GM11168 (cell line): ENCODE measurements at regions not wholly inside any gene's neighbourhood (a gene's known extent, or its start where the extent isn't known, plus 50 kb on each side); places are given as distances from the start of the nearest gene placed in this dataset.

Experiments
- in situ Hi-C: fragments of 300-500 bp; cut with MboI; formaldehyde crosslinking; loops from one replicate; pipeline ENCODE4 v1.12.0; 2022; ENCODE audit warnings: low sequenced_read_pairs; ENCODE audit not compliant: unreplicated experiment

DNA sequence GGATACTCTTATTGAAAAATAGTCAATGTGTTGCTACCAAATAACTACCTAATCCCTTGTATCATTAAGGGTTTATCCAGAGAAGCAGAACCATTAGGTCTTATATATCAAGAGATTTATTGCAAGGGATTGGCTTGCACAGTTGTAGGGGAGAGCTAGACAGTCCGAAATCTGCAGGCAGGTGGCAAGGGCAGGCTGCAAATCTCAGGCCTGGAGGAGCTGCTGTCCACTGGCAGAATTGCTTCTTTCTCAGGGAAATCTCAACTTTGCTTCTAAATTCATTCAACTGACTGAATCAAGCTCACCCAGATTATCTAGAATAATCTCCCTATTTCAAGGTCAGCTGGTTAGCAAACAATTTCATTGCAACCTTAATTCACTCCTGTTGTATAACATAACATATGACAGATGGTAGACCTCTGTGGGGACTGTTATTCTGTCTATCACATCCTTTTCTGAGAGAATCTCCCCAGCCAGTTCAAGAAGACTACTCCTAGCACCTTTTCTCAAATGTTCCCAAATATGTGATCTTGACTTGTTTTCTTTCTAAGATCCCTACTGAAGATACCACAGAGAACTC is 194.2 kb downstream of the NHLRC3 start:
- in situ Hi-C loops: no loop called here

DNA sequence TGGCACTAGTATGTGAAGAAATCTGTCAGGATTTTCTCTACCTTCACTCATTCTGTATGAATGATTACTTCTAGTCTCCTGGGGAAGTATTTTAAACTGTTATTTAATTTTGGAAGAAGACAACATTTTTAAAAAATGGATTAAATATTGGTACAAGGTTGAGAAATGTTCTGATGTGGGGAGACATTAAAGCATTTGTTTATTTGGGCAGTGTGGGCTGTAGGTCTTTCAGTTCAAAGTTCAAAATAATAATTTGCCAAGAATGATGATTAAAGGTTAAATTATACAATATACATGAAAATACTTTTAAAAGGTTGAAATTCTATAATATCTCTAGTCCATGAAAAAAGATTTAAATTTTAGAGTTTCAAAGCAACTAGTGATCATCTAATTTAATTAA is 194.7 kb downstream of the NHLRC3 start:
- in situ Hi-C loops: no loop called here

DNA sequence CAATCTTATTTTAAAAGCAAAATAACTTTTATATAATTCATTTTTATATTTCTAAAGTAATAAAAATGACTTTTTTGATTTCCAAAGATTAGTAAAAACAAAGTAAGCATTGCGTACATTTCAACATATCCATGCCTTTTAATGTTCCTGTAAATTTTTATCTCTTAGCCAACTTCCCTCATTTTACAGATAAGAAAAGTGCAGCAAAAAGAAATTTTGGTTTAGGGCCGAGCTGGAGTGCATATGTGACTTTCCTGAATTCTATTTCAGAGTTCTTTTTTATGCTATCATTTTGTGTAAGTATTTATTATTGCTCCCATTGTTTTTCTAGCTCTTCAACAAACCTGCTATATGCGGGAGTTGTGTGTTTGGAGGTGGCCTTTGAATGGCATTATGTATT is 195.3 kb downstream of the NHLRC3 start:
- in situ Hi-C loops: no loop called here

DNA sequence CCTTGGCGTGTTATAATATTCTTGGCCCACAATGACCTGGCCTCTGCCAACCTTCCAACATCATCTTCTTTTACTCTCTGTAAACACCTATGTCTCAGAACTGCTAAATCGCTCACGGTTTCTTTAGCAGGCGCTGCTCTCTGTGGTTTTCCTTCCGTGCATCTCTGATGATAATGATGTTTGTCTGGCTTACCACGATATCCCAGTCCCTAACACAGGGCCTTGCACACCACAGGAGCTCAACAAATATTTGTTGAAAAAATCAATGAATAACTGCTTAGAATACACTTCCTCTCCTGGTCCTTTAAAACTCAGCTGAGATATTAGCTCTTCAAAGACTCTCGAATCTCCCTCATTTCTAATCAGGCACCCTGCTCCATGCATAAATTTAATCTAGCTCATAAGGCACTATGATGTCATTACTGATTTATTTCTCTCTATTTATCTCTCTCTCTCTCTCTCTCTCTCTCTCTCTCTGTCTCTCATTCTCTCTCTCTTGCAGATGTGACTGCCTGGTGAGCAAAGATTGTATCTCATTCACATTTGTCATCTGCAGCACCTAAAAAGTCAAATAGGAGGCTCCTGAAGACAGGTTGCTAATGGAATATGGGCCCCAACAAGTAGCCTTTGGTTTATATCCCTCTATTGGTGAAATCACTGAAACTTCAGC is 206.4 kb downstream of the NHLRC3 start:
- in situ Hi-C loops: no loop called here

DNA sequence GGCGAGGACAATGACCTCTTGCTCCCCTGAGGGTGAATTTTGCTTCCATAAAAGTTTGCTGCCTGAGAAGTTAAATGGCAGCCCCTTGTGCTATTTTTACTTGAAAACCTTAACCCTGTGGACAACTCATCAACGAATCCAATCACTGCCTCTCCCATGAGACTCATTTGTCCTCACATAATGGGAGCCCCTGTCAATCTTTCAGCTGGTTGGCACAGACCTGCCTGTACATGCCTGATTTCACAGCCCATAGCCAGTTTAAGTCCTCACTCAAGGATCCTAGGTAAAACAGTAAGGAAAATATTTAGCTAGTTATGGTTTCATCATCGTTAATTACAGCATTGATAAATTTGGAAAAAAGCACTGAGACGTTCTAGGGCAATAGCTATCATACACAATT is 207.4 kb downstream of the NHLRC3 start:
- in situ Hi-C loops: no loop called here

DNA sequence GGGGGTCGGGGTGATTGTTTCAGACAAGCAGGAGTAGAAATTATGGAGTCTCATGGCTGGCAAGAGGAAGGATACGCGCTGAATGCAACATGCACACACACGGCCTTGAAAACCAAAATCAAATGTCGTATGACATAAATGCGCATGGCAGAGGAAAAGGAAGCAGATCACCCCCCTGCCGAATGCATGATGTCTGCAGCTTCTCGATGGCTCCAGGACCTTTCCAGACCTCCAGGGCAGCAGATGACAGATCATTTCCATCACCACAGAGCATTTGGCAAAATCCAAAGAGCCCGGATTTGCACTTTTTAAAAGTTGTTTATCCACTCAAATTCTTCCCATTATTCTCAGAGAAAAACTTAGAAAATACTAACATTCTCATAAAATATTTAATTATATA is 211.7 kb downstream of the NHLRC3 start:
- in situ Hi-C loops: no loop called here

DNA sequence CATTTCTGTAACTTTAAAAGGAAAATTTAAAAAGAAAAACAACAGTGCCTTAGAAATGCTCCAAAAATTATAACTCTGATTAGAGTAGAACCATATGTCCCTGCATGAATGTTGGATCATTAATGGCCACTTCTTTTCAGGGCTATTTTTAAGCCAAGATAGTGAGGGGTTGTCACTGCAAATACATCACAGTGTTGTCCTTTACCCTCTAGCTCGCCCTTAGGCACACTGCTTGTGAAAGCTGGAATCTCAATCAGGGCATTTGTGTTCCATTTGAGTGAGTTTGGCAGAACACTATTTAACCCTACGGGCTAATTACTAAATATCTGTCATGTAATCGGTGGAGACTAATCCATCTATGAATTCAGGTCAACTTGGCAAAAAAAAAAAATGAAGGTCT is 212.2 kb downstream of the NHLRC3 start:
- in situ Hi-C loops: no loop called here

DNA sequence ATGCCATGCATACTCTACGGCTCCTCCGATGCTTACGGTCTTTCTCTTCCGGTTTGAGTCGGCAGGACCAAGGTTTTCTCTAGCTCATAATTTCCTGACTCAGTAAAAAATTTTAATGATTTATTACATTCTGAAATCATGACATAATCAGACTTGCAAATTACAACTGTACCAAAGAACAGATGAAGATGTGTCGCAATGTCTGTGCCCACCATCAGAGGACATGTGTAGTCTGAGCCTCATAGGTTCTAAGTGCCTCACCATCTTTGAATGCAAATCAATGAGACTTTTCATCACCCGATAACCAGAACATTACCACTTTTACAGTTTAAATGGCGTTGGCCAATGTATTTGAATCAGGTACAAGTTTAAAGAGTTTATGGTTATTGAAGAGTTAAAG is 213.1 kb downstream of the NHLRC3 start:
- in situ Hi-C loops: no loop called here

DNA sequence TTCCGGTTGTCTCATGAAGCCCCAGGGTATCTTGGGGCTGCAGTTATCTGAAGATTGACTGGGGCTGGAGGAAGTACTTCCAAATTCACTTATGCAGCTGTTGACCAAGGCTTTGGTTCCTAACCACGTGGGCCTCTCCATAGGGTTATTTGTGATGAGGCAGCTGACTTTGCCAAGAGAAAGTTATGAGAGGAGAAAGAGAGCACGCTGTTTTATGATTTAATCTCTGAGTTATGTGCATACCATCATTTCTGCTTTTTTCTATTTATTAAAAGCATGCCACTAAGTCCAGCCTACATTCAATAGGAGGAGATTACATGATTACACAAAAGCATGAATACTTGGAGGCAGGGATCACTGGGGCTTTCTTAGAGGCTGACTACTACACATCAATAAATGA is 215.5 kb downstream of the NHLRC3 start:
- in situ Hi-C loops: no loop called here

DNA sequence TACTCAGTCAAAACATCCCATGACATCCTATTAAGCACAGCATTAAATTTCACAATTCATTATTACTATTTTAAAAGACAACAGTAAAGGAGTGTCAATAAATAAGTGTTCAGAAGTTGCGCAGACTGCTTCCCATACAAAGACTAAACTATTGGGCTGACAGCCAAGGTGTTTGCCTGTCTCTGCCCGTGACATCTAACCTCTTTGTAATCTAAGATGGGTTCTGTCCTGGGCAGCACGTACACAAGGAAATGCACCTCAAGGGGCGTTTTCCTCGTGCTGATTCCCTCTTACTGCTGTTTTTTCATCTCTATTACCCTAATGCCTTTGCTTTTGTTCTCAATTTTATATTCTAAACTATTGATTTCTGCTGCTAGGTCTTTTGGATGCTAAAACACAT is 216.3 kb downstream of the NHLRC3 start:
- in situ Hi-C loops: no loop called here

DNA sequence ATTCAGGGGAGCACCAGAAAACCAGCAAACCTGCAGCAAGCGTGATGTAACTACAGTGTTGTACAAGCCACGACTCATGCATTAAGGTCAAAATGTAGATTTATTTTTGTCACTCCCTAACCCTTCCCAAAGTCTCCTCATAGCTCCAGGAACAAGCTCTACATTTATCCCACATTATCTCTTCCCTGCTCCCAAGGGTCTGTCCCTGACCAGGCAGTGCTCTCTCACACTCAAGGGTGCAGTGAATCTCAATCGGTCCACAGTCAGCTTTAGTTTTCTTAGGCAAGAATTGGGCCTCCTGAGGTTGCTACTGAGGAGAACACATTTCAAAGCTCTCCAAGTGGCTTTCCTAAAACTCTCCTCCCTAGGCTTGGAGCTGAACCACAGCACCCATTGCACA is 219.4 kb downstream of the NHLRC3 start:
- in situ Hi-C loops: no loop called here

DNA sequence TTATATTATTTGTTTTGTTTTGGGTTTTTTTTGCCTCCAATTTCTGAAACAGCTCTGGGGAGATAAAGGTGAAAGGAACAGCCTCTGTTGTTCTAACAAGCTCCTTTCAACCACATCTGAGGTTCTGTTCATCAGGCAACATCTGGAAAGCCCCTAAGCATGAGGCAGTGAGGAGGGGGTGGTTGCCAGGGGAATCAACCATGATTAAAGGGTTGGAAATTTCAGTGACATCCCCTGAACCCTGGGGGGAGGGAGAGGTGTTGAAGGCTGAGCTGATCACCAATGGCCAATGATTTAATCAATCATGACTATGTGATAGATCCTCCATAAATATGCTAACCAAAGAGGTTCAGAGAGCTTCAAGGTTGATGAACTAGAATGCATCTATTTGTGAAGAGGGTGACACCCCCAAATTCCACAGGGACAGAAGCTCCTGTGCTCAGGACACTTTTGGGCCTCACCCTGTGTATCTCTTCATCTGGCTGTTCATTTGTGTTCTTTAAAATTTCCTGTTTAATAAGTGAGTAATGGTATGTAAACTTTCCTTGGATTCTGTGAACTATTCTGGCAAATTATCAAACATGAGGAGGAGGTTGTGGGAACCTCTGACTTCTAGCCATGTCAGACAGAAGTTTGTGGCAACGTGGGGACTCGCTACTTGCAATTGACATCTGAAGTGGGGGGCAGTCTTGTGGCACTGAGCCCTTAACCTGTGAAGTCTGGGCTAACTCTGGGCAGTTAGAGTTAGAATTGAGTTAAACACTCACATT is 221.3 kb downstream of the NHLRC3 start:
- in situ Hi-C loops: loop anchor here (10.0 kb wide), 1 partner anchor 355 kb away; no protein-coding TSS in a partner anchor

DNA sequence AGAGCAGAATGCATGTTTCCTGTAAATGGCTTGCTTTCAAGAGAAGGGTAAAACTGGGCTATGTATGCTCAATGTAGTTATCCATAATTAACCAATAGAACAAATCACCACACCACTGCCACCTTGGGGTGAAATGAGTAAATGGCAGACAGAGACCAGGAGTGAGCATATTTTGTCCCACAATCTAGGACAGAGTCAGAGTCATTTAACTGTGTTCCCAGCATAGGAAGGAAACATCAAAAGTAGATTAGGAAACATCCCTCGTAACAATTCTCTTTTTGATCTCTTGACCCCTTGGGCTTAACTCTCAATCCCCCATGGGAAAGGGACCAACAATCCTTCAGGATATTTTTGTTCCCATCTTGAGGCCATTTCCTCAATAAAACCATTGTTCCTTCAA is 224.8 kb downstream of the NHLRC3 start:
- in situ Hi-C loops: loop anchor here (10.0 kb wide), 1 partner anchor 352 kb away; no protein-coding TSS in a partner anchor

DNA sequence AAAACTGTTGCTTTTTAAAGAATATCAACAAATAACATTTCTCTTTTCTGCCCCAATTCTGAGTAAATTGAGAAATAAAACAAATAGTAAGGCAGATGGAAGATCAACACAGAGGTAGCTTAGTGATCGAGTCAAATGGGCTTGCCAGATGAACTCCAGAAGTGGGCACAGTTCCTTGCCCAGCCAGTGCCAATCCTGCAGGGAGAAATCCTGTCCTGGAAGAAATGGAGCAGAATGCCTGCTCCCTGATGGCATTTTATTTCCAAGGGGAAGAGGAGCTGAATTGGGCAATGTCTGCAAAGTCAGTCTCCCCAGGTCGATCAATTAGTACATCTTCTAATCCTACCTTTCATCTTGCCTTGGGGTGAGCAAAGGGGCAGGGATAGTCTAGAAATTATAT is 225.3 kb downstream of the NHLRC3 start:
- in situ Hi-C loops: loop anchor here (10.0 kb wide), 1 partner anchor 351 kb away; no protein-coding TSS in a partner anchor

DNA sequence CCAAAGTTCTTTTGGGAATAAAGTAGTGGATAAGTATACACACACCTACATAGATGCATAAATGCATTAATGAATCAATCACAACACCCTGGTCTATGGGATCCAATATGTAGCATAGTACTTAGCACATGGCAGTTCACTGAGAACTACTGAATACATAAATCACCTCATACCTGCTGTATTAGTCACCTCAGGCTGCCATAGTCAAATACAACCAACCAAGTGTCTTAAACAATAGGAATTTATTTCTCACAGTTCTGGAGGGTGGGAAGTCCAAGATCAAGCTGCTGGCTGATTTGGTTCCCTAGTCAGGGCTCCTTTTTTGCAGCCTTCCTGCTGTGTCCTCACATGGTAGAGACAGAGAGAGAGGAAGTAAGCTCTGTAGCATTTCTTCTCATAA is 228.2 kb downstream of the NHLRC3 start:
- in situ Hi-C loops: loop anchor here (10.0 kb wide), 1 partner anchor 348 kb away; no protein-coding TSS in a partner anchor

DNA sequence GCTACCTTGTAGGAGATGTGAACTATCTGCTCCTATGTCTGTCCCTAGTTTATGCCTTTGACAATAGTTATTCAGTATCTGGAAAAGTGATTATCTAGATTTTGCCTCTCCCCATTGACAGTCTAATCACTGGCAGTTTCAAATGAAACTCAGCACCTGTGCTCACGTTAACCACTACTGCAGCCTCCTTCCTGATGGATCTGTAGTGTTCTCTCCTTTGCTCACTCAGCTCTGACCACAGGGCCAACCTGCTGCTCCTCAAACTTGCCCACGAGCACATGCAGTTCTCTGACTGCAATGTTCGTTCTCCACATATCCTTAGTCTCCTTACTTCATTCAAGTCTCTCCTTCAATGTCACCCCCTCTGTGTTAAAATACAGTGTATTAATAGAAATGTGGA is 230.1 kb downstream of the NHLRC3 start:
- in situ Hi-C loops: loop anchor here (10.0 kb wide), 1 partner anchor 346 kb away; no protein-coding TSS in a partner anchor

DNA sequence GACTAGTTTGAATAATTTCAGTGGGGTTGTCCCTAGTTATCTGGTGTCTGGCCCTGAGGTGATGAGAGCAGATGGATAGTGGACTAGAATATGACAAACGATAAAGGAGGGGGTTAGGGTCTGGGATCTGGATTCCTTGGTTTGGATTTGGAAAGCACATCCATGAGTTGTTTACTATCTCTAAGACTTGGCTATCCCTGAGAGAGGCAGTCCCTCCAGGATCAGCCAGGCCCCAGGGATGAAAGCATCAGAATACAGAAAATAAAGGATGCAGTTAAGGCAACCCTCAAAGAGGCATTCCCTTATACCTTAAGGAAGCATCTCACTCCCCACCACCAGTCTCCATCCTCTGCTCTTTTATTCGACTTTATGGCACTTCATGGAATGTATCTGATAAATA is 230.7 kb downstream of the NHLRC3 start:
- in situ Hi-C loops: loop anchor here (10.0 kb wide), 1 partner anchor 346 kb away; no protein-coding TSS in a partner anchor

DNA sequence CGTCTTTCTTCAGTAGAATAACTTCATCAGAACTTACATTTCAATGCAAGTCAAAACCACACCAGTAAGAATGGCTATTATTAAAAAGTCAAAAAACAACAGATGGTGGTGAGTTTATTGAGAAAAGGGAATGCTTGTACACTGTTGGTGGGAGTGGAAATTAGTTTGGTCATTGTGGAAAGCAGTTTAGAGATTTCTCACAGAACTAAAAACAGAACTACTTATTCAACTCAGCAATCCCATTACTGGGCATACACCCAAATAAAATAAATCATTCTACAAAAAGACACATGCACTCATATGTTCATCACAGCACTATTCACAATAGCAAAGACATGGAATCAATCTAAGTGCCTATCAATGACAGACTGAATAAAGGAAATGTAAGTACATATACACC is 231.2 kb downstream of the NHLRC3 start:
- in situ Hi-C loops: loop anchor here (10.0 kb wide), 1 partner anchor 345 kb away; no protein-coding TSS in a partner anchor

DNA sequence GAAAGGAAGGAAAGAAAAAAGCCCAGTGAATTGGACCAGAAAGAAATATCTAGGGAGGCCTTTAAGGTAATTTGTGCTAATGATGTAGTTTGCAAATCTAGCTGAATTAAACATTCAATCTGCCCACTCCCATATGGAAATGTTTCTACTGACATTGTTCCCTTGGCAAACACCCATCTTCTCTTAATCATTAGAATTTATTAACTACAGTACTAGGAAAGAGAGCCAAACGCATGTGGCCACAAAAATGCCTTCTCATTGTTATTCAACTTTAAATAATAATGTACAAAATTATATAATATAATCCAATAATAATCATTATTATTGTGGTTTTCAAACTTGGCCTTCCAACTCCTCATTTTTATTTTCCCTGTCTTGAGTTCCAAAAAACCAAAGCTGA is 234.7 kb downstream of the NHLRC3 start:
- in situ Hi-C loops: no loop called here

DNA sequence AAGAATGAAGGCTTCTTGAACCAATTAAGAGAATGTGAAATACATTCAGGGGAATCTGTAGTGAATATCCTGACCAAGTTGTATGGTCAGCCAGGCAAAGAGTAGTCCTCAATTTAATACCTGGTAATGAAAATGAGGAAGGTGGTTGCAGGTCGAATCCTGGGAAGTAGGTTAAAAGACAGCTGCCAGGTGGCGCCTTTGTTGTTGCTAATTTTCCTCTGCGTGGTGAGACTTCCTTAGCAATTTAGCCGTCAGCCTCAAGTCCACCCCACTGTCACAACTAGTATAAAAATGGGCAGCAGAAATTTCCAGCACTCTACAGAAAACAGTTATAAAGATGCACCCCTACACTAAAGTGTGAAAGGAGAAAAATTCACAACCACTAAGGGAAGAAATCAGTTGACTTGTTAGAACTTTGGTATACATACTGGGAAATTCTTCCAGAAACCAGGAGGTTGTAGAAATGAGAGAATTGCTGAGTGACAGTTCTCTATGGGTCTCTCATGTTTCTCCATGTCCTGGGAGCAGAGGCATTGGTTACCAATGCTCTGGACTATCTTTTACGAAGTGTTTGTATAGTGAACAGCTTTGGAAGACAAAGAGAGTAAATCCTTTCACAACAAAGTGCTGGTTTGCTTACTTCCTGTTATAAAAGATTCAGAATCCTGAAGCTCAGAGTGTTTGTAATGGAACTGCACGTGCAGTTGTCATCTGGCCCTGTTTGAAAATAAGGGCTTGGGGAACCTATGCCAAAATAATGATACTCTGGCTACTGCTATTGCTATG is 235.9 kb downstream of the NHLRC3 start:
- in situ Hi-C loops: no loop called here
